HepG2 (cell line): ENCODE measurements at regions not wholly inside any gene's neighbourhood (a gene's known extent, or its start where the extent isn't known, plus 50 kb on each side); places are given as distances from the start of the nearest gene placed in this dataset.

Experiments
- ATAC-seq: fragments of 200-7000 bp; cut with Tn5 transposase; 3 replicates; pipeline ENCODE4 v1.9.1; 2020; ENCODE audit warnings: mild to moderate bottlenecking, moderate library complexity
- BruUV-seq: library from RNA; stranded (reverse); fragments of 400-500 nt; replicated peaks from 2 replicates; lab custom pipeline; 2021; lab: Mats Ljungman, UMichigan
- CTCF ChIA-PET: fragments of 300-600 bp; formaldehyde crosslinking; extraction: SDS; loops from one replicate; lab custom pipeline; 2021; ENCODE audit warnings: low total read pairs, inconsistent platforms, low intra/inter-chr PET ratio; lab: Yijun Ruan, JAX
- POLR2A ChIA-PET: fragments of 350-600 bp; sonication (Branson Sonifier 250); formaldehyde crosslinking; loops from one replicate; lab custom pipeline; 2020; ENCODE audit warnings: antibody characterized with exemption, inconsistent platforms; lab: Yijun Ruan, JAX
- DNase-seq: peaks from one replicate; pipeline ENCODE4 v3.0.0-alpha.2; 2015; ENCODE audit warnings: low spot score
- FAIRE-seq: peaks from 3 replicates; lab custom pipeline; 2011; peaks lifted over from hg19 to GRCh38; lab: Jason Lieb, UNC
- H2AFZ ChIP-seq: one replicate; pipeline ENCODE4 v1.6.1; 2011; ENCODE audit warnings: low read length, inconsistent platforms
- H3K27ac ChIP-seq: fragments of 300-600 bp; 3 replicates; pipeline ENCODE4 v1.8.0; 2011; ENCODE audit warnings: mixed run types, mild to moderate bottlenecking, mixed read lengths, low read length, inconsistent platforms; ENCODE audit not compliant: insufficient read depth; ENCODE audit errors: extremely low read length
- H3K27me3 ChIP-seq, 2 experiments: fragments of 200-600 bp in 1 of 2; 2 replicates in 1 of 2; 3 replicates in 1 of 2; pipeline versions ENCODE4 v1.6.0 to v1.8.0; 2011; ENCODE audit warnings: low read length in 2 of 2, mild to moderate bottlenecking in 2 of 2, moderate library complexity in 2 of 2, inconsistent platforms in 1 of 2; ENCODE audit not compliant: insufficient read depth in 2 of 2, control insufficient read depth in 1 of 2
- H3K36me3 ChIP-seq, 2 experiments: fragments of 200-600 bp in 1 of 2; replicated peaks in 1 of 2; 2 replicates in 1 of 2; 3 replicates in 1 of 2; pipeline versions ENCODE4 v1.5.1 to v1.8.0; 2011; ENCODE audit warnings: low read length in 2 of 2, inconsistent platforms in 1 of 2; ENCODE audit not compliant: insufficient read depth in 2 of 2, control insufficient read depth in 1 of 2
- H3K4me1 ChIP-seq: 2 replicates; pipeline ENCODE4 v1.5.1; 2012; ENCODE audit warnings: low read length, inconsistent platforms; ENCODE audit not compliant: insufficient read depth
- H3K4me2 ChIP-seq: 2 replicates; pipeline ENCODE4 v1.6.0; 2011; ENCODE audit warnings: low read depth, low read length, inconsistent platforms
- H3K4me3 ChIP-seq, 3 experiments: fragments of 200-600 bp in 1 of 3; sonication (generic), shearing (Covaris generic) in 1 of 3; replicated peaks in 1 of 3; 2 replicates each; pipeline ENCODE4 v1.5.1; 2011 to 2016; ENCODE audit warnings: low read length in 3 of 3, inconsistent platforms in 2 of 3, low read depth in 2 of 3, mild to moderate bottlenecking in 2 of 3, control low read depth in 1 of 3, mixed read lengths in 1 of 3; ENCODE audit not compliant: insufficient read depth in 1 of 3
- H3K79me2 ChIP-seq: one replicate; pipeline ENCODE4 v1.6.1; 2011; ENCODE audit warnings: low read length, inconsistent platforms; ENCODE audit not compliant: insufficient read depth
- H3K9ac ChIP-seq: 2 replicates; pipeline ENCODE4 v1.6.0; 2011; ENCODE audit warnings: mild to moderate bottlenecking, low read depth, low read length, inconsistent platforms; ENCODE audit not compliant: insufficient read depth
- H3K9me3 ChIP-seq: 2 replicates; pipeline ENCODE4 v1.5.1; 2012; ENCODE audit warnings: mild to moderate bottlenecking, low read length
- H4K20me1 ChIP-seq: 2 replicates; pipeline ENCODE4 v1.6.0; 2011; ENCODE audit warnings: inconsistent platforms, mild to moderate bottlenecking, low read length, moderate library complexity; ENCODE audit not compliant: insufficient read depth
- ASH2L ChIP-seq: fragments of 300-600, 200-600 bp; sonication (generic); IDR thresholded peaks from 2 replicates; pipeline ENCODE4 v1.7.0; 2017; ENCODE audit warnings: low read depth, mild to moderate bottlenecking, moderate library complexity, mixed read lengths, low read length; ENCODE audit not compliant: insufficient read length
- MED8 ChIP-seq: sonication (generic); formaldehyde crosslinking; IDR thresholded peaks from 2 replicates; pipeline ENCODE4 v1.8.1; 2023; ENCODE audit warnings: mild to moderate bottlenecking, missing genetic modification reagents; ENCODE audit not compliant: insufficient replicate concordance
- NR1H2 ChIP-seq: sonication (generic); formaldehyde crosslinking; IDR thresholded peaks from 2 replicates; pipeline ENCODE4 v1.8.1; 2022; ENCODE audit warnings: low read depth, missing genetic modification reagents, borderline replicate concordance
- SMYD3 ChIP-seq: sonication (generic); formaldehyde crosslinking; IDR thresholded peaks from 2 replicates; pipeline ENCODE4 v1.8.1; 2023; ENCODE audit warnings: mild to moderate bottlenecking, missing genetic modification reagents
- SRF ChIP-seq: IDR thresholded peaks from 2 replicates; pipeline ENCODE4 v1.6.1; 2011; ENCODE audit warnings: mild to moderate bottlenecking, low read depth, low read length, moderate library complexity
- U2AF2 ChIP-seq: fragments of 200-400 bp; formaldehyde crosslinking; IDR thresholded peaks from 2 replicates; pipeline ENCODE4 v1.6.1; 2017; ENCODE audit warnings: low read depth, mild to moderate bottlenecking, low read length
- ZC3H4 ChIP-seq: sonication (generic); formaldehyde crosslinking; IDR thresholded peaks from 2 replicates; pipeline ENCODE4 v1.4.0; 2020; ENCODE audit warnings: missing genetic modification reagents, borderline replicate concordance
- ZNF224 ChIP-seq: sonication (generic); formaldehyde crosslinking; IDR thresholded peaks from 2 replicates; pipeline ENCODE4 v1.5.0; 2020; ENCODE audit warnings: mild to moderate bottlenecking, missing genetic modification reagents
- ZNF317 ChIP-seq: sonication (generic); formaldehyde crosslinking; IDR thresholded peaks from 2 replicates; pipeline ENCODE4 v1.5.0; 2020; ENCODE audit warnings: mild to moderate bottlenecking, missing genetic modification reagents
- ZNF713 ChIP-seq: sonication (generic); formaldehyde crosslinking; IDR thresholded peaks from 2 replicates; pipeline ENCODE4 v1.4.0; 2020; ENCODE audit warnings: mild to moderate bottlenecking, missing genetic modification reagents
- ZNF792 ChIP-seq: IDR thresholded peaks from 2 replicates; pipeline ENCODE4 v1.6.1; 2016
- ZSCAN21 ChIP-seq: sonication (generic); formaldehyde crosslinking; IDR thresholded peaks from 2 replicates; pipeline ENCODE4 v1.8.0; 2022; ENCODE audit warnings: mild to moderate bottlenecking, missing genetic modification reagents, moderate library complexity, borderline replicate concordance
- WGBS: methylation state at CpG from one replicate; pipeline ENCODE4 v1.1.6; 2017; ENCODE audit warnings: low lambda C conversion rate; 5-methylcytosine and 5-hydroxymethylcytosine counted together
- in situ Hi-C: cut with HindIII; loops from 2 replicates; pipeline ENCODE4 v1.10.0; 2017; ENCODE audit warnings: low pct_unique_long_range_greater_than_20kb; ENCODE audit not compliant: extremely low pct_ligation_motif_present
- intact Hi-C: fragments of 100-400 bp; cut with micrococcal nuclease; formaldehyde crosslinking; loops from one replicate; pipeline ENCODE4 v1.10.0; 2022; ENCODE audit not compliant: unreplicated experiment
- TF ChIP-seq, protein P1 (sequence below): sonication (generic); formaldehyde crosslinking; IDR thresholded peaks from 2 replicates; pipeline ENCODE4 v1.4.0; 2020; ENCODE audit warnings: missing genetic modification reagents, borderline replicate concordance
- TF ChIP-seq, protein P2 (sequence below): sonication (generic); formaldehyde crosslinking; IDR thresholded peaks from 2 replicates; pipeline ENCODE4 v1.5.0; 2020; ENCODE audit warnings: missing genetic modification reagents
- TF ChIP-seq, protein P3 (sequence below): sonication (generic); formaldehyde crosslinking; IDR thresholded peaks from 2 replicates; pipeline ENCODE4 v1.8.1; 2023; ENCODE audit warnings: mild to moderate bottlenecking, missing genetic modification reagents, borderline replicate concordance
- TF ChIP-seq, protein P4 (sequence below): sonication (generic); formaldehyde crosslinking; IDR thresholded peaks from 2 replicates; pipeline ENCODE4 v1.5.1; 2020; ENCODE audit warnings: mild to moderate bottlenecking, missing genetic modification reagents, moderate library complexity

DNA sequence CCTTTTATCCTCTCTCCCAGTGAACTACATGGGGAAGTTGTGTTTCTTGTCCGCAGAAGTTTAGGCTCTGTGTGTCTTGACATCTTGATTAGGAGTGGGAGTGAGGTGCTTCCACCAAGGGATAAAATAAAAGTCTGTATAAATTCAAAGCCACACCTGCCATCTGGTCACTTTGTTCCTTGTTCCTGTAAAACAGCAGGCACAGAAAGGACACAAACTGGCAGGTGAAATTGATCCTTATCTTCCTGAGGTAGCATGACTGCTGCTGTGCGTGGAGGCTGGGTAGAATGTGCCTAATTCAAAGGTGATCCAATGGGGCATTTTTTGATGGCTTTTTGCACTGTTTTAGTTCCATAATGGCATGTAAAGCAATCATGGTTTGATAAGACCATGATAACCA is 104.3 kb upstream of the KITLG start:
- BruUV-seq: no TSS peak
- no peaks in the 10 kb centered on the region for H3K4me1 ChIP-seq
- H3K9me3 ChIP-seq: no peaks in the 10 kb centered on the region; the same call in 1 of the 2 replicates
- intact Hi-C loops (no loop called here), in situ Hi-C loops (no loop called here)
- no peaks in the 10 kb centered on the region for H3K36me3 ChIP-seq
- H4K20me1 ChIP-seq: no peaks in the 10 kb centered on the region
- ChIA-PET CTCF (no interaction called here), POLR2A (no interaction called here)
- 33% methylated on average over 2 of the region's 2 CpGs for WGBS
- no peak overlapping the region for H3K27ac ChIP-seq
- H3K9ac ChIP-seq: no peak overlapping the region
- no peak for FAIRE-seq
- no peaks in the 10 kb centered on the region for H3K27me3 ChIP-seq
- no peak overlapping the region for H3K4me3 ChIP-seq
- no peak for ATAC-seq
- no peaks in the 10 kb centered on the region for H3K79me2 ChIP-seq
- no peak overlapping the region for H2AFZ ChIP-seq
- no peak overlapping the region for H3K4me2 ChIP-seq
- no peak for DNase-seq
- TF ChIP-seq, protein P1, sequence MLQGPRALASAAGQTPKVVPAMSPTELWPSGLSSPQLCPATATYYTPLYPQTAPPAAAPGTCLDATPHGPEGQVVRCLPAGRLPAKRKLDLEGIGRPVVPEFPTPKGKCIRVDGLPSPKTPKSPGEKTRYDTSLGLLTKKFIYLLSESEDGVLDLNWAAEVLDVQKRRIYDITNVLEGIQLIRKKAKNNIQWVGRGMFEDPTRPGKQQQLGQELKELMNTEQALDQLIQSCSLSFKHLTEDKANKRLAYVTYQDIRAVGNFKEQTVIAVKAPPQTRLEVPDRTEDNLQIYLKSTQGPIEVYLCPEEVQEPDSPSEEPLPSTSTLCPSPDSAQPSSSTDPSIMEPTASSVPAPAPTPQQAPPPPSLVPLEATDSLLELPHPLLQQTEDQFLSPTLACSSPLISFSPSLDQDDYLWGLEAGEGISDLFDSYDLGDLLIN (CRISPR knock-in tag): no peak
- TF ChIP-seq ASH2L (no peak), ZNF317 (CRISPR knock-in tag) (no peak), NR1H2 (CRISPR knock-in tag) (no peak), MED8 (CRISPR knock-in tag) (no peak), SMYD3 (CRISPR knock-in tag) (no peak), ZNF713 (CRISPR knock-in tag) (no peak), ZC3H4 (CRISPR knock-in tag) (no peak), ZNF224 (no peak), ZNF792 (CRISPR knock-in tag) (no peak), ZSCAN21 (CRISPR knock-in tag) (no peak), SRF (no peak), U2AF2 (no peak)
- TF ChIP-seq, protein P2, sequence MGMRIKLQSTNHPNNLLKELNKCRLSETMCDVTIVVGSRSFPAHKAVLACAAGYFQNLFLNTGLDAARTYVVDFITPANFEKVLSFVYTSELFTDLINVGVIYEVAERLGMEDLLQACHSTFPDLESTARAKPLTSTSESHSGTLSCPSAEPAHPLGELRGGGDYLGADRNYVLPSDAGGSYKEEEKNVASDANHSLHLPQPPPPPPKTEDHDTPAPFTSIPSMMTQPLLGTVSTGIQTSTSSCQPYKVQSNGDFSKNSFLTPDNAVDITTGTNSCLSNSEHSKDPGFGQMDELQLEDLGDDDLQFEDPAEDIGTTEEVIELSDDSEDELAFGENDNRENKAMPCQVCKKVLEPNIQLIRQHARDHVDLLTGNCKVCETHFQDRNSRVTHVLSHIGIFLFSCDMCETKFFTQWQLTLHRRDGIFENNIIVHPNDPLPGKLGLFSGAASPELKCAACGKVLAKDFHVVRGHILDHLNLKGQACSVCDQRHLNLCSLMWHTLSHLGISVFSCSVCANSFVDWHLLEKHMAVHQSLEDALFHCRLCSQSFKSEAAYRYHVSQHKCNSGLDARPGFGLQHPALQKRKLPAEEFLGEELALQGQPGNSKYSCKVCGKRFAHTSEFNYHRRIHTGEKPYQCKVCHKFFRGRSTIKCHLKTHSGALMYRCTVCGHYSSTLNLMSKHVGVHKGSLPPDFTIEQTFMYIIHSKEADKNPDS (CRISPR knock-in tag): no peak
- TF ChIP-seq, protein P3, sequence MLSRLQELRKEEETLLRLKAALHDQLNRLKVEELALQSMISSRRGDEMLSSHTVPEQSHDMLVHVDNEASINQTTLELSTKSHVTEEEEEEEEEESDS (CRISPR knock-in tag): no peak
- TF ChIP-seq, protein P4, sequence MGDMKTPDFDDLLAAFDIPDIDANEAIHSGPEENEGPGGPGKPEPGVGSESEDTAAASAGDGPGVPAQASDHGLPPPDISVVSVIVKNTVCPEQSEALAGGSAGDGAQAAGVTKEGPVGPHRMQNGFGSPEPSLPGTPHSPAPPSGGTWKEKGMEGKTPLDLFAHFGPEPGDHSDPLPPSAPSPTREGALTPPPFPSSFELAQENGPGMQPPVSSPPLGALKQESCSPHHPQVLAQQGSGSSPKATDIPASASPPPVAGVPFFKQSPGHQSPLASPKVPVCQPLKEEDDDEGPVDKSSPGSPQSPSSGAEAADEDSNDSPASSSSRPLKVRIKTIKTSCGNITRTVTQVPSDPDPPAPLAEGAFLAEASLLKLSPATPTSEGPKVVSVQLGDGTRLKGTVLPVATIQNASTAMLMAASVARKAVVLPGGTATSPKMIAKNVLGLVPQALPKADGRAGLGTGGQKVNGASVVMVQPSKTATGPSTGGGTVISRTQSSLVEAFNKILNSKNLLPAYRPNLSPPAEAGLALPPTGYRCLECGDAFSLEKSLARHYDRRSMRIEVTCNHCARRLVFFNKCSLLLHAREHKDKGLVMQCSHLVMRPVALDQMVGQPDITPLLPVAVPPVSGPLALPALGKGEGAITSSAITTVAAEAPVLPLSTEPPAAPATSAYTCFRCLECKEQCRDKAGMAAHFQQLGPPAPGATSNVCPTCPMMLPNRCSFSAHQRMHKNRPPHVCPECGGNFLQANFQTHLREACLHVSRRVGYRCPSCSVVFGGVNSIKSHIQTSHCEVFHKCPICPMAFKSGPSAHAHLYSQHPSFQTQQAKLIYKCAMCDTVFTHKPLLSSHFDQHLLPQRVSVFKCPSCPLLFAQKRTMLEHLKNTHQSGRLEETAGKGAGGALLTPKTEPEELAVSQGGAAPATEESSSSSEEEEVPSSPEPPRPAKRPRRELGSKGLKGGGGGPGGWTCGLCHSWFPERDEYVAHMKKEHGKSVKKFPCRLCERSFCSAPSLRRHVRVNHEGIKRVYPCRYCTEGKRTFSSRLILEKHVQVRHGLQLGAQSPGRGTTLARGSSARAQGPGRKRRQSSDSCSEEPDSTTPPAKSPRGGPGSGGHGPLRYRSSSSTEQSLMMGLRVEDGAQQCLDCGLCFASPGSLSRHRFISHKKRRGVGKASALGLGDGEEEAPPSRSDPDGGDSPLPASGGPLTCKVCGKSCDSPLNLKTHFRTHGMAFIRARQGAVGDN (CRISPR knock-in tag): no peak
